IMR-90 (cell line): ENCODE measurements at regions not wholly inside any gene's neighbourhood (a gene's known extent, or its start where the extent isn't known, plus 50 kb on each side); places are given as distances from the start of the nearest gene placed in this dataset.

Experiments
- ATAC-seq: fragments of 200-7000 bp; cut with Tn5 transposase; 2 replicates; pipeline ENCODE4 v1.9.1; 2020; ENCODE audit warnings: low read depth, mild to moderate bottlenecking, moderate library complexity
- BruUV-seq: library from RNA; stranded (reverse); fragments of 400-500 nt; replicated peaks from 2 replicates; lab custom pipeline; 2021; lab: Mats Ljungman, UMichigan
- CTCF ChIA-PET: fragments of 300-600 bp; formaldehyde crosslinking; extraction: SDS; loops from one replicate; lab custom pipeline; 2021; ENCODE audit warnings: antibody characterized with exemption; lab: Yijun Ruan, JAX
- POLR2A ChIA-PET: fragments of 300-600 bp; sonication (Branson Sonifier 250); formaldehyde crosslinking; loops from one replicate; lab custom pipeline; 2022; ENCODE audit warnings: antibody characterized with exemption; ENCODE audit not compliant: unreplicated experiment; lab: Charles Lee
- DNase-seq: peaks from one replicate; pipeline ENCODE4 v3.0.0; 2013
- H2AFZ ChIP-seq: replicated peaks from 2 replicates; pipeline ENCODE3; 2013; ENCODE audit warnings: low read length, mild to moderate bottlenecking; ENCODE audit not compliant: poor library complexity
- H2AK5ac ChIP-seq: 2 replicates; pipeline ENCODE4 v1.6.1; 2013; ENCODE audit warnings: low read depth, low read length, inconsistent platforms
- H2AK9ac ChIP-seq: replicated peaks from 2 replicates; pipeline ENCODE3; 2013; ENCODE audit warnings: mild to moderate bottlenecking, low read depth, low read length, moderate library complexity; ENCODE audit not compliant: poor library complexity
- H2BK120ac ChIP-seq: 2 replicates; pipeline ENCODE4 v1.6.1; 2013; ENCODE audit warnings: low read depth, low read length, inconsistent platforms
- H2BK15ac ChIP-seq: 3 replicates; pipeline ENCODE4 v1.6.1; 2013; ENCODE audit warnings: low read depth, low read length, inconsistent platforms
- H2BK20ac ChIP-seq: 2 replicates; pipeline ENCODE4 v1.6.1; 2013; ENCODE audit warnings: low read depth, mild to moderate bottlenecking, inconsistent platforms, low read length, moderate library complexity
- H2BK5ac ChIP-seq: 2 replicates; pipeline ENCODE4 v1.6.1; 2013; ENCODE audit warnings: mild to moderate bottlenecking, low read depth, low read length, inconsistent platforms; ENCODE audit not compliant: poor library complexity, severe bottlenecking
- H3K14ac ChIP-seq: replicated peaks from 2 replicates; pipeline ENCODE4 v1.6.1; 2013; ENCODE audit warnings: low read depth, low read length, inconsistent platforms
- H3K18ac ChIP-seq: 2 replicates; pipeline ENCODE4 v1.6.1; 2013; ENCODE audit warnings: low read depth, low read length, control low read depth
- H3K23ac ChIP-seq: 2 replicates; pipeline ENCODE4 v1.6.1; 2013; ENCODE audit warnings: low read depth, low read length, inconsistent platforms
- H3K27ac ChIP-seq: 2 replicates; pipeline ENCODE4 v1.5.1; 2013; ENCODE audit warnings: mild to moderate bottlenecking, control low read depth, low read length; ENCODE audit not compliant: insufficient read depth
- H3K27me3 ChIP-seq: 2 replicates; pipeline ENCODE4 v1.6.1; 2013; ENCODE audit warnings: low read length; ENCODE audit not compliant: control insufficient read depth, insufficient read depth
- H3K36me3 ChIP-seq: 2 replicates; pipeline ENCODE4 v1.6.1; 2013; ENCODE audit warnings: low read length, mixed read lengths; ENCODE audit not compliant: control insufficient read depth, insufficient read depth
- H3K4ac ChIP-seq: 2 replicates; pipeline ENCODE4 v1.6.1; 2013; ENCODE audit warnings: low read depth, low read length, inconsistent platforms
- H3K4me1 ChIP-seq: 2 replicates; pipeline ENCODE4 v1.6.1; 2013; ENCODE audit warnings: low read length, mixed read lengths; ENCODE audit not compliant: control insufficient read depth, insufficient read depth
- H3K4me2 ChIP-seq: 2 replicates; pipeline ENCODE4 v1.6.1; 2013; ENCODE audit warnings: low read depth, mild to moderate bottlenecking, control low read depth, low read length, moderate library complexity
- H3K4me3 ChIP-seq: 2 replicates; pipeline ENCODE4 v1.5.1; 2013; ENCODE audit warnings: low read depth, mild to moderate bottlenecking, control low read depth, low read length, moderate library complexity; ENCODE audit not compliant: insufficient read depth
- H3K56ac ChIP-seq: 2 replicates; pipeline ENCODE4 v1.6.1; 2013; ENCODE audit warnings: low read length, inconsistent platforms; ENCODE audit not compliant: insufficient read depth; ENCODE audit errors: extremely low read depth
- H3K79me1 ChIP-seq, 2 experiments: 2 replicates each; pipeline ENCODE4 v1.6.1; 2013; ENCODE audit warnings: low read length in 2 of 2, inconsistent platforms in 1 of 2, low read depth in 1 of 2
- H3K9ac ChIP-seq: 2 replicates; pipeline ENCODE4 v1.6.1; 2013; ENCODE audit warnings: low read depth, low read length, control low read depth
- H3K9me1 ChIP-seq: 2 replicates; pipeline ENCODE4 v1.6.1; 2013; ENCODE audit warnings: low read length, inconsistent platforms; ENCODE audit not compliant: insufficient read depth
- H3K9me3 ChIP-seq: 2 replicates; pipeline ENCODE4 v1.6.1; 2013; ENCODE audit warnings: low read length; ENCODE audit not compliant: control insufficient read depth, insufficient read depth
- H4K20me1 ChIP-seq: 2 replicates; pipeline ENCODE4 v1.6.1; 2013; ENCODE audit warnings: low read length, inconsistent platforms; ENCODE audit not compliant: insufficient read depth
- H4K5ac ChIP-seq: 2 replicates; pipeline ENCODE4 v1.6.1; 2013; ENCODE audit warnings: mild to moderate bottlenecking, low read depth, low read length, control low read depth
- H4K8ac ChIP-seq, 2 experiments: 2 replicates each; pipeline ENCODE4 v1.6.1; 2013; ENCODE audit warnings: low read depth in 2 of 2, low read length in 2 of 2, control low read depth in 1 of 2, inconsistent platforms in 1 of 2
- H4K91ac ChIP-seq: 2 replicates; pipeline ENCODE4 v1.6.1; 2013; ENCODE audit warnings: low read depth, low read length, inconsistent platforms; ENCODE audit not compliant: insufficient read depth
- BHLHE40 ChIP-seq: fragments of 150-350 bp; IDR thresholded peaks from 2 replicates; pipeline ENCODE4 v1.6.1; 2016; ENCODE audit warnings: mild to moderate bottlenecking, low read depth, low read length
- CEBPB ChIP-seq: IDR thresholded peaks from 2 replicates; pipeline ENCODE4 v1.6.1; 2012; ENCODE audit warnings: low read depth, low read length, improper control_type of control experiment
- CHD1 ChIP-seq: IDR thresholded peaks from 2 replicates; pipeline ENCODE4 v1.6.1; 2012; ENCODE audit warnings: low read depth, low read length, improper control_type of control experiment
- FOS ChIP-seq: fragments of 150-350 bp; IDR thresholded peaks from 2 replicates; pipeline ENCODE4 v1.6.1; 2016; ENCODE audit warnings: low read depth, low read length
- MAFK ChIP-seq: IDR thresholded peaks from 2 replicates; pipeline ENCODE4 v1.6.1; 2012; ENCODE audit warnings: low read depth, low read length, improper control_type of control experiment
- MAZ ChIP-seq: IDR thresholded peaks from 2 replicates; pipeline ENCODE4 v1.6.1; 2012; ENCODE audit warnings: low read depth, mild to moderate bottlenecking, low read length, improper control_type of control experiment, moderate library complexity, borderline replicate concordance
- MXI1 ChIP-seq: IDR thresholded peaks from 2 replicates; pipeline ENCODE4 v1.6.1; 2012; ENCODE audit warnings: low read depth, mild to moderate bottlenecking, low read length, moderate library complexity, borderline replicate concordance
- NFE2L2 ChIP-seq: fragments of 150-350 bp; IDR thresholded peaks from 2 replicates; pipeline ENCODE4 v1.6.1; 2016; ENCODE audit warnings: low read depth, mild to moderate bottlenecking, low read length
- POLR2A ChIP-seq: IDR thresholded peaks from 2 replicates; pipeline ENCODE4 v1.6.1; 2012; ENCODE audit warnings: mild to moderate bottlenecking, low read depth, low read length
- RAD21 ChIP-seq: IDR thresholded peaks from 2 replicates; pipeline ENCODE4 v1.6.1; 2012; ENCODE audit warnings: low read length, improper control_type of control experiment
- RCOR1 ChIP-seq: IDR thresholded peaks from 2 replicates; pipeline ENCODE4 v1.6.1; 2012; ENCODE audit warnings: mild to moderate bottlenecking, low read length, improper control_type of control experiment; ENCODE audit not compliant: insufficient replicate concordance
- RFX5 ChIP-seq: IDR thresholded peaks from 2 replicates; pipeline ENCODE4 v1.8.0; 2012; ENCODE audit warnings: low read depth, mild to moderate bottlenecking, low read length, moderate library complexity
- SMC3 ChIP-seq: fragments of 150-350 bp; IDR thresholded peaks from 2 replicates; pipeline ENCODE4 v1.6.1; 2016; ENCODE audit warnings: low read depth, mild to moderate bottlenecking, antibody characterized with exemption, low read length, moderate library complexity
- WGBS, 2 experiments: methylation state at CpG; one replicate each; pipeline versions ENCODE4 v1.1.5 to v1.1.7; 2013; ENCODE audit warnings: missing lambda C conversion rate in 2 of 2; ENCODE audit not compliant: insufficient read length in 1 of 2; ENCODE audit errors: extremely low coverage in 2 of 2; 5-methylcytosine and 5-hydroxymethylcytosine counted together
- dilution Hi-C: fragments of 300-500 bp; cut with HindIII; formaldehyde crosslinking; loops from one replicate; pipeline ENCODE4 v1.14.3; 2018; ENCODE audit warnings: low sequenced_read_pairs; ENCODE audit not compliant: unreplicated experiment
- in situ Hi-C: fragments of 300-500 bp; cut with MboI; formaldehyde crosslinking; loops from 3 replicates; pipeline ENCODE4 v1.14.3; 2019; ENCODE audit warnings: low sequenced_read_pairs, inconsistent platforms, mixed read lengths
- intact Hi-C: fragments of 100-400 bp; cut with micrococcal nuclease; formaldehyde crosslinking; loops from 2 replicates; pipeline ENCODE4 v1.10.0; 2022
- TF ChIP-seq, protein P1 (sequence below): conservative IDR thresholded peaks from 2 replicates; pipeline ENCODE4 v1.5.1; 2012; ENCODE audit warnings: mild to moderate bottlenecking, low read depth, low read length, improper control_type of control experiment
- TF ChIP-seq, protein P2 (sequence below): fragments of 150-350 bp; IDR thresholded peaks from 2 replicates; pipeline ENCODE4 v1.6.1; 2017; ENCODE audit warnings: mild to moderate bottlenecking, antibody characterized with exemption, low read length, low read depth
- TF ChIP-seq, protein P3 (sequence below): fragments of 150-350 bp; IDR thresholded peaks from 2 replicates; pipeline ENCODE4 v1.6.1; 2016; ENCODE audit warnings: low read depth, mild to moderate bottlenecking, low read length, moderate library complexity, borderline replicate concordance

DNA sequence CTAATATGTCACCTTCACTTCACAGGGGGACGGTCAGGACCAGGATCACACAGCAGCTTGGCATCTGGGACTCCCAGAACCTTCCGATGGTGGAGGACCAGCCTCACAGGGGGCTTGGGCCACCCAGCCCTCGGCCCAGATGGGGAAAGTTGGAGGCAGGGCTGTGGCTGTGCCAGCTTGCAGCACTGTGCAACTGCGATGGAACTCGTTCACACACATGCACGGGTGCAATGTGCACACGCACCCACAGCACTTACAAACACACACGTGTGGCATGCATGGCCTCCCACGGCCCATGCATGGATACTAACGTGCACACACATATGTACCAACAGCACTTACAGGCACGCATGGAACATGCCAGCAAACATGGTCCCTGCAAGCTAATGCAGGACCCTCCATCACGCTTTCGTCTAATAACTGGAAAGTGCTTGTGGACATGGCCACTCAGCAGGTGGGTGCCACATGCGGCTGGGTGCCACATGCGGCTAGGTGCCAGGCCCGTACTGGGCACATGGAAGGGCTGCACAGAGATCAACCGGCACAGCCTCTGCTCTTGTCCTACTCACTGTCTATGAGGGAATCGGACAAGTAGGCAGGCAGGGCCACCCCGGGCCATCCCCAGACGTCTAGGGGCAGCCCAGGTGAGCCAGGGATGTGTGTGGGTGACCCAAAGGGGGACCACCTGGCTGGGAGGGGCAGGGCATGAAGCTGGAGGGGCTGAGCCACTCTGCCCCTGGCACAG is 63.2 kb downstream of the ADRA2C start:
- dilution Hi-C loops (no loop called here), intact Hi-C loops (no loop called here), in situ Hi-C loops (no loop called here)
- no peak overlapping the region for H2BK15ac ChIP-seq
- no peaks in the 10 kb centered on the region for H3K9me1 ChIP-seq
- H4K91ac ChIP-seq = no peak overlapping the region
- no peak overlapping the region for H4K8ac ChIP-seq
- H3K4me2 ChIP-seq = no peak overlapping the region
- H3K4me3 ChIP-seq = no peak overlapping the region
- H2BK5ac ChIP-seq = no peak overlapping the region
- DNase-seq (no peak), ATAC-seq (no peak)
- CTCF ChIA-PET = no interaction called here
- H2AK5ac ChIP-seq = no peak overlapping the region
- 65% methylated on average over 14 of the region's 20 CpGs; no CpG with 5 or more reads in 1 of the 2 experiments for WGBS, 2 experiments
- no peak overlapping the region for H3K56ac ChIP-seq
- H3K9ac ChIP-seq = no peak overlapping the region
- no peaks in the 10 kb centered on the region for H3K36me3 ChIP-seq
- no TSS peak for BruUV-seq
- peaks cover 35% of the 10 kb centered on the region; the same call in 1 of the 2 replicates for H3K27me3 ChIP-seq
- no peak overlapping the region for H3K23ac ChIP-seq
- no peaks in the 10 kb centered on the region for H4K20me1 ChIP-seq
- POLR2A ChIA-PET = no interaction called here
- H3K79me1 ChIP-seq = no peaks in the 10 kb centered on the region
- H2AFZ ChIP-seq = no peak overlapping the region
- H2BK20ac ChIP-seq = no peak overlapping the region
- H3K14ac ChIP-seq = no peak overlapping the region
- H3K4ac ChIP-seq = no peak overlapping the region
- H3K9me3 ChIP-seq = no peaks in the 10 kb centered on the region
- no peak overlapping the region for H4K5ac ChIP-seq
- H2BK120ac ChIP-seq = no peak overlapping the region
- H3K18ac ChIP-seq = no peak overlapping the region
- no peak overlapping the region for H3K27ac ChIP-seq
- no peak overlapping the region for H2AK9ac ChIP-seq
- no peaks in the 10 kb centered on the region for H3K4me1 ChIP-seq
- TF ChIP-seq RAD21 (no peak), FOS (no peak), CHD1 (no peak), MAZ (no peak), MAFK (no peak), RFX5 (no peak), POLR2A (no peak), RCOR1 (no peak), CEBPB (no peak), BHLHE40 (no peak), NFE2L2 (no peak), SMC3 (no peak), MXI1 (no peak)
- TF ChIP-seq, protein P1, sequence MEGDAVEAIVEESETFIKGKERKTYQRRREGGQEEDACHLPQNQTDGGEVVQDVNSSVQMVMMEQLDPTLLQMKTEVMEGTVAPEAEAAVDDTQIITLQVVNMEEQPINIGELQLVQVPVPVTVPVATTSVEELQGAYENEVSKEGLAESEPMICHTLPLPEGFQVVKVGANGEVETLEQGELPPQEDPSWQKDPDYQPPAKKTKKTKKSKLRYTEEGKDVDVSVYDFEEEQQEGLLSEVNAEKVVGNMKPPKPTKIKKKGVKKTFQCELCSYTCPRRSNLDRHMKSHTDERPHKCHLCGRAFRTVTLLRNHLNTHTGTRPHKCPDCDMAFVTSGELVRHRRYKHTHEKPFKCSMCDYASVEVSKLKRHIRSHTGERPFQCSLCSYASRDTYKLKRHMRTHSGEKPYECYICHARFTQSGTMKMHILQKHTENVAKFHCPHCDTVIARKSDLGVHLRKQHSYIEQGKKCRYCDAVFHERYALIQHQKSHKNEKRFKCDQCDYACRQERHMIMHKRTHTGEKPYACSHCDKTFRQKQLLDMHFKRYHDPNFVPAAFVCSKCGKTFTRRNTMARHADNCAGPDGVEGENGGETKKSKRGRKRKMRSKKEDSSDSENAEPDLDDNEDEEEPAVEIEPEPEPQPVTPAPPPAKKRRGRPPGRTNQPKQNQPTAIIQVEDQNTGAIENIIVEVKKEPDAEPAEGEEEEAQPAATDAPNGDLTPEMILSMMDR = no peak
- TF ChIP-seq, protein P2, sequence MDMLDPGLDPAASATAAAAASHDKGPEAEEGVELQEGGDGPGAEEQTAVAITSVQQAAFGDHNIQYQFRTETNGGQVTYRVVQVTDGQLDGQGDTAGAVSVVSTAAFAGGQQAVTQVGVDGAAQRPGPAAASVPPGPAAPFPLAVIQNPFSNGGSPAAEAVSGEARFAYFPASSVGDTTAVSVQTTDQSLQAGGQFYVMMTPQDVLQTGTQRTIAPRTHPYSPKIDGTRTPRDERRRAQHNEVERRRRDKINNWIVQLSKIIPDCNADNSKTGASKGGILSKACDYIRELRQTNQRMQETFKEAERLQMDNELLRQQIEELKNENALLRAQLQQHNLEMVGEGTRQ = no peak
- TF ChIP-seq, protein P3, sequence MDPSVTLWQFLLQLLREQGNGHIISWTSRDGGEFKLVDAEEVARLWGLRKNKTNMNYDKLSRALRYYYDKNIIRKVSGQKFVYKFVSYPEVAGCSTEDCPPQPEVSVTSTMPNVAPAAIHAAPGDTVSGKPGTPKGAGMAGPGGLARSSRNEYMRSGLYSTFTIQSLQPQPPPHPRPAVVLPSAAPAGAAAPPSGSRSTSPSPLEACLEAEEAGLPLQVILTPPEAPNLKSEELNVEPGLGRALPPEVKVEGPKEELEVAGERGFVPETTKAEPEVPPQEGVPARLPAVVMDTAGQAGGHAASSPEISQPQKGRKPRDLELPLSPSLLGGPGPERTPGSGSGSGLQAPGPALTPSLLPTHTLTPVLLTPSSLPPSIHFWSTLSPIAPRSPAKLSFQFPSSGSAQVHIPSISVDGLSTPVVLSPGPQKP = no peak
